H9 (cell line): ENCODE measurements at regions not wholly inside any gene's neighbourhood (a gene's known extent, or its start where the extent isn't known, plus 50 kb on each side); places are given as distances from the start of the nearest gene placed in this dataset.

Source experiments
- DNase-seq: peaks from one replicate; pipeline ENCODE4 v3.0.0-alpha.2; 2017
- H2AFZ ChIP-seq: one replicate; pipeline ENCODE4 v1.6.1; 2013; ENCODE audit warnings: mild to moderate bottlenecking, low read length, control low read depth, moderate library complexity
- H2AK5ac ChIP-seq: 2 replicates; pipeline ENCODE4 v1.6.1; 2013; ENCODE audit warnings: low read length, control low read depth, mixed read lengths; ENCODE audit not compliant: insufficient read length
- H2BK120ac ChIP-seq: one replicate; pipeline ENCODE4 v1.6.1; 2013; ENCODE audit warnings: low read depth, mild to moderate bottlenecking, low read length, control low read depth, inconsistent platforms; ENCODE audit not compliant: poor library complexity, severe bottlenecking
- H2BK12ac ChIP-seq: 2 replicates; pipeline ENCODE4 v1.6.1; 2013; ENCODE audit warnings: low read length, control low read depth, mixed read lengths, low read depth; ENCODE audit not compliant: insufficient read length
- H2BK15ac ChIP-seq: 2 replicates; pipeline ENCODE4 v1.6.1; 2013; ENCODE audit warnings: low read depth, low read length, control low read depth
- H2BK20ac ChIP-seq: one replicate; pipeline ENCODE4 v1.6.1; 2013; ENCODE audit warnings: low read depth, mild to moderate bottlenecking, low read length, control low read depth, inconsistent platforms; ENCODE audit not compliant: poor library complexity, severe bottlenecking
- H2BK5ac ChIP-seq: 2 replicates; pipeline ENCODE4 v1.6.1; 2013; ENCODE audit warnings: low read length, control low read depth, mixed read lengths; ENCODE audit not compliant: insufficient read length
- H3K14ac ChIP-seq: 2 replicates; pipeline ENCODE4 v1.6.1; 2013; ENCODE audit warnings: low read length, control low read depth; ENCODE audit not compliant: insufficient read depth
- H3K18ac ChIP-seq: 2 replicates; pipeline ENCODE4 v1.6.1; 2013; ENCODE audit warnings: low read depth, mild to moderate bottlenecking, mixed read lengths, low read length, control low read depth; ENCODE audit not compliant: insufficient read length
- H3K23ac ChIP-seq: 2 replicates; pipeline ENCODE4 v1.6.1; 2013; ENCODE audit warnings: low read length, control low read depth, mixed read lengths, low read depth; ENCODE audit not compliant: insufficient read length
- H3K23me2 ChIP-seq: 2 replicates; pipeline ENCODE4 v1.6.1; 2013; ENCODE audit warnings: low read depth, mild to moderate bottlenecking, mixed read lengths, low read length, control low read depth; ENCODE audit not compliant: insufficient read length, poor library complexity, severe bottlenecking
- H3K27ac ChIP-seq: 2 replicates; pipeline ENCODE4 v1.5.1; 2013; ENCODE audit warnings: low read length, control low read depth, mixed read lengths, low read depth; ENCODE audit not compliant: insufficient read length
- H3K27me3 ChIP-seq: 2 replicates; pipeline ENCODE4 v1.6.1; 2013; ENCODE audit warnings: low read length, control low read depth, inconsistent platforms; ENCODE audit not compliant: insufficient read depth
- H3K4ac ChIP-seq: 2 replicates; pipeline ENCODE4 v1.6.1; 2013; ENCODE audit warnings: low read depth, mild to moderate bottlenecking, control low read depth, inconsistent platforms, low read length, moderate library complexity
- H3K4me1 ChIP-seq: 2 replicates; pipeline ENCODE4 v1.6.1; 2013; ENCODE audit warnings: low read length, control low read depth, inconsistent platforms; ENCODE audit not compliant: insufficient read depth
- H3K4me2 ChIP-seq: 2 replicates; pipeline ENCODE4 v1.6.1; 2013; ENCODE audit warnings: low read length, control low read depth, mixed read lengths; ENCODE audit not compliant: insufficient read length, insufficient read depth
- H3K56ac ChIP-seq: 2 replicates; pipeline ENCODE4 v1.6.1; 2013; ENCODE audit warnings: low read depth, mild to moderate bottlenecking, mixed read lengths, low read length, control low read depth; ENCODE audit not compliant: insufficient read length
- H3K79me1 ChIP-seq: 2 replicates; pipeline ENCODE4 v1.6.1; 2013; ENCODE audit warnings: low read depth, mild to moderate bottlenecking, moderate library complexity, low read length, control low read depth, inconsistent platforms; ENCODE audit not compliant: insufficient read depth, poor library complexity, severe bottlenecking
- H3K79me2 ChIP-seq: 2 replicates; pipeline ENCODE4 v1.6.1; 2013; ENCODE audit warnings: low read length, control low read depth, inconsistent platforms; ENCODE audit not compliant: insufficient read depth
- H3K9ac ChIP-seq: 2 replicates; pipeline ENCODE4 v1.6.1; 2013; ENCODE audit warnings: low read length, control low read depth, mixed read lengths; ENCODE audit not compliant: insufficient read length; ENCODE audit errors: extremely low read depth
- H3K9me3 ChIP-seq: one replicate; pipeline ENCODE4 v1.6.1; 2013; ENCODE audit warnings: low read depth, low read length, inconsistent platforms; ENCODE audit not compliant: control insufficient read depth
- H3T11ph ChIP-seq: one replicate; pipeline ENCODE4 v1.6.1; 2013; ENCODE audit warnings: mild to moderate bottlenecking, low read length, control low read depth, inconsistent platforms
- H4K20me1 ChIP-seq: one replicate; pipeline ENCODE4 v1.6.1; 2013; ENCODE audit not compliant: control insufficient read depth, insufficient read length, insufficient read depth
- H4K5ac ChIP-seq: 2 replicates; pipeline ENCODE4 v1.6.1; 2013; ENCODE audit warnings: low read depth, mild to moderate bottlenecking, mixed read lengths, low read length, control low read depth; ENCODE audit not compliant: insufficient read length
- H4K8ac ChIP-seq: replicated peaks from 2 replicates; pipeline ENCODE4 v1.6.1; 2013; ENCODE audit warnings: low read length, control low read depth, mixed read lengths, low read depth; ENCODE audit not compliant: insufficient read length
- H4K91ac ChIP-seq: 2 replicates; pipeline ENCODE4 v1.6.1; 2013; ENCODE audit warnings: low read depth, mild to moderate bottlenecking, moderate library complexity, mixed read lengths, low read length, control low read depth; ENCODE audit not compliant: insufficient read length
- H3K27ac Mint-ChIP-seq, 3 experiments: 2 replicates in 2 of 3; 3 replicates in 1 of 3; pipeline ENCODE4 v1.8.0; 2020 to 2021; ENCODE audit warnings: mixed read lengths in 3 of 3, mild to moderate bottlenecking in 1 of 3, moderate library complexity in 1 of 3
- H3K27me3 Mint-ChIP-seq: 2 replicates; pipeline ENCODE4 v1.8.0; 2021; ENCODE audit warnings: low read depth, mild to moderate bottlenecking, moderate library complexity, mixed read lengths
- H3K36me3 Mint-ChIP-seq, 3 experiments: 2 replicates in 2 of 3; 3 replicates in 1 of 3; pipeline ENCODE4 v1.8.0; 2020 to 2021; ENCODE audit warnings: low read depth in 3 of 3, mixed read lengths in 3 of 3; ENCODE audit not compliant: insufficient read depth in 1 of 3
- H3K4me1 Mint-ChIP-seq, 2 experiments: 2 replicates each; pipeline ENCODE4 v1.8.0; 2020; ENCODE audit warnings: mixed read lengths in 2 of 2
- H3K4me3 Mint-ChIP-seq, 2 experiments: 2 replicates in 1 of 2; 3 replicates in 1 of 2; pipeline ENCODE4 v1.8.0; 2020 to 2021; ENCODE audit warnings: mild to moderate bottlenecking in 2 of 2, mixed read lengths in 2 of 2, moderate library complexity in 1 of 2
- H3K9me3 Mint-ChIP-seq, 2 experiments: 2 replicates in 1 of 2; 3 replicates in 1 of 2; pipeline ENCODE4 v1.8.0; 2020; ENCODE audit warnings: mild to moderate bottlenecking in 2 of 2, mixed read lengths in 2 of 2, moderate library complexity in 1 of 2
- CTCF ChIP-seq: fragments of 200-600 bp; sonication (generic); conservative IDR thresholded peaks from 3 replicates; pipeline ENCODE4 v1.8.0; 2021; ENCODE audit warnings: antibody characterized with exemption, mild to moderate bottlenecking
- WGBS: extraction: QIAGEN DNeasy Blood & Tissue Kit; methylation state at CpG from one replicate; pipeline ENCODE4 v1.1.7; 2013; ENCODE audit warnings: missing lambda C conversion rate, low lambda C conversion rate, mixed read lengths; ENCODE audit not compliant: insufficient read length; ENCODE audit errors: extremely low coverage; 5-methylcytosine and 5-hydroxymethylcytosine counted together

DNA sequence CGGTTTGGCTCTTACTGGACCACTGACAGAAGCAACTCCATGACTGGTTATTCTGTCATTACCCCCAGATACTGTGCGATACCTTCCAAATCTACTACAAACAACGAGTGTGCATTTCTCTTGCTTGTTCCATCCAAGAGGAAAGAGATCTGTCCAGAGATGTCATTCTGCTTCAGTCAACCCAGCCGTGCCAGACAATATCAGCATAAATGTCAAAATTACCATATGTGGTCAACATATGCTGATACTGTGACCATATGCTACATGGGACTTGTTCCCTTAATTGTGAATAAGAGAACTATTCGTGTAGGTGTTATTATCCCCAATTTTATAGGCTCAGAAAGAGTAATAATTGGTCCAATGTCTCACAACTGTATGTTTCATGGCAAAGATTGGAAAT is 143.2 kb upstream of the PRSS1 start:
- H2AK5ac ChIP-seq = no peak overlapping the region
- Mint-ChIP-seq H3K4me3 (no peak overlapping the region), H3K4me1 (peaks cover 4 to 10% of the 10 kb centered on the region in 2 experiments; a peak in 3 of 4 replicates), H3K36me3 (no peaks in the 10 kb centered on the region), H3K27ac (no peak overlapping the region), H3K27me3 (peaks cover 6% of the 10 kb centered on the region), H3K9me3 (no peaks in the 10 kb centered on the region; a peak in 1 of 5 replicates)
- H2AFZ ChIP-seq = no peak overlapping the region
- no peak overlapping the region for H2BK20ac ChIP-seq
- H3K4me2 ChIP-seq = no peak overlapping the region
- no peaks in the 10 kb centered on the region for H3K9me3 ChIP-seq
- no peak overlapping the region for H3K27ac ChIP-seq
- no peaks in the 10 kb centered on the region for H3K79me1 ChIP-seq
- no peak overlapping the region for H2BK5ac ChIP-seq
- H2BK120ac ChIP-seq = no peak overlapping the region
- no peaks in the 10 kb centered on the region for H3K27me3 ChIP-seq
- no peak overlapping the region for H4K8ac ChIP-seq
- no peak overlapping the region for H3K14ac ChIP-seq
- no peak overlapping the region for H3K56ac ChIP-seq
- H4K91ac ChIP-seq = no peak overlapping the region
- H2BK12ac ChIP-seq = no peak overlapping the region
- no peak overlapping the region for H4K5ac ChIP-seq
- no peak overlapping the region for H3K9ac ChIP-seq
- WGBS = no CpG with 5 or more reads among the region's 5 CpGs
- no peak overlapping the region for H3K23ac ChIP-seq
- no peak overlapping the region for H3K18ac ChIP-seq
- H4K20me1 ChIP-seq = no peaks in the 10 kb centered on the region
- no peak overlapping the region for H3T11ph ChIP-seq
- H3K23me2 ChIP-seq = no peaks in the 10 kb centered on the region
- no peak overlapping the region for H2BK15ac ChIP-seq
- no peaks in the 10 kb centered on the region for H3K79me2 ChIP-seq
- no peak for DNase-seq
- no peak overlapping the region for H3K4ac ChIP-seq
- H3K4me1 ChIP-seq = no peaks in the 10 kb centered on the region; the same call in 1 of the 2 replicates
- TF ChIP-seq CTCF = no peak
